WERI-Rb-1 (cell line): ENCODE measurements at regions not wholly inside any gene's neighbourhood (a gene's known extent, or its start where the extent isn't known, plus 50 kb on each side); places are given as distances from the start of the nearest gene placed in this dataset.

Experiments
- DNase-seq: peaks from one replicate; pipeline ENCODE4 v3.0.0-alpha.2; 2020
- H3K27ac ChIP-seq: fragments of 250-450 bp; sonication (Bioruptor Pico); 2 replicates; pipeline ENCODE4 v1.5.1; 2020; ENCODE audit warnings: mild to moderate bottlenecking, moderate library complexity
- H3K27me3 ChIP-seq: fragments of 250-450 bp; sonication (Bioruptor Pico); 2 replicates; pipeline ENCODE4 v1.5.1; 2021; ENCODE audit warnings: mild to moderate bottlenecking, low read depth, moderate library complexity; ENCODE audit not compliant: insufficient read depth, severe bottlenecking
- H3K36me3 ChIP-seq: fragments of 250-450 bp; sonication (Bioruptor Pico); 2 replicates; pipeline ENCODE4 v1.5.1; 2020; ENCODE audit warnings: mild to moderate bottlenecking, moderate library complexity
- H3K4me3 ChIP-seq: 2 replicates; pipeline ENCODE4 v1.5.1; 2011; ENCODE audit warnings: low read depth, mild to moderate bottlenecking, control low read depth, low read length
- H3K9me3 ChIP-seq: fragments of 250-450 bp; sonication (Bioruptor Pico); 2 replicates; pipeline ENCODE4 v1.5.1; 2021; ENCODE audit warnings: mild to moderate bottlenecking, moderate library complexity; ENCODE audit not compliant: severe bottlenecking
- CTCF ChIP-seq: IDR thresholded peaks from 2 replicates; pipeline ENCODE4 v1.5.1; 2011; ENCODE audit warnings: low read depth, mild to moderate bottlenecking, control low read depth, inconsistent platforms, low read length

GRCh38 chr1:81125672-81126071, 675.1 kb upstream of the ADGRL2 start:
- no peak overlapping the region for H3K4me3 ChIP-seq
- no peak for DNase-seq
- TF ChIP-seq CTCF = no peak
- H3K27ac ChIP-seq = no peak overlapping the region
- no peaks in the 10 kb centered on the region for H3K27me3 ChIP-seq
- no peaks in the 10 kb centered on the region for H3K36me3 ChIP-seq
- H3K9me3 ChIP-seq = no peaks in the 10 kb centered on the region

GRCh38 chr1:81121306-81121705, 679.4 kb upstream of the ADGRL2 start:
- no peaks in the 10 kb centered on the region for H3K27me3 ChIP-seq
- DNase-seq = no peak
- H3K27ac ChIP-seq = no peak overlapping the region
- no peaks in the 10 kb centered on the region for H3K36me3 ChIP-seq
- TF ChIP-seq CTCF = no peak
- H3K4me3 ChIP-seq = no peak overlapping the region
- no peaks in the 10 kb centered on the region for H3K9me3 ChIP-seq

DNA sequence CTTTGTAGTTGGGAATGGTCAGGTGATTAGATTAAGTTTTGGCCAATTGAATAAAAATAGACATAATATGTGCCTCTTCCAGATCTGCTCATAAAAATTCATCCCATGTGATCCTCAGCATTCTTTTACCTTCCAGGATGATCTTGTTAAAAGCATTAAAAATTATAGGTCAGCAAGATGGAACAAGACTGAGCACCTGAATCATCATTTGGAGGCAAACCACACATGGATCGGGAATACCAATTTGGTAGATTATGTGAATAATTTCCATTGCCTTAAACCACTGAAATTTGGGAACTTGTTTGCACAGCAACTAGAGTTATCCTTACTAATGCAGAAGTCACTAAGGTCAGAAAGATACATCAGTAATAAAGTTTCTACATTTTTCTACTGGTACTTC, 681.4 kb upstream of the ADGRL2 start:
- no peak for DNase-seq
- TF ChIP-seq CTCF = no peak
- Histone ChIP-seq H3K4me3 (no peak overlapping the region), H3K9me3 (no peaks in the 10 kb centered on the region), H3K27me3 (no peaks in the 10 kb centered on the region), H3K27ac (no peak overlapping the region), H3K36me3 (no peaks in the 10 kb centered on the region)

GRCh38 chr1:81118550-81118949, 682.2 kb upstream of the ADGRL2 start:
- Histone ChIP-seq H3K4me3 (no peak overlapping the region), H3K27me3 (no peaks in the 10 kb centered on the region), H3K9me3 (no peaks in the 10 kb centered on the region), H3K27ac (no peak overlapping the region), H3K36me3 (no peaks in the 10 kb centered on the region)
- TF ChIP-seq CTCF = no peak
- no peak for DNase-seq

GRCh38 chr1:81115422-81115821, 685.3 kb upstream of the ADGRL2 start:
- Histone ChIP-seq H3K27ac (no peak overlapping the region), H3K4me3 (no peak overlapping the region), H3K9me3 (no peaks in the 10 kb centered on the region), H3K27me3 (no peaks in the 10 kb centered on the region), H3K36me3 (no peaks in the 10 kb centered on the region)
- no peak for TF ChIP-seq CTCF
- no peak for DNase-seq

DNA sequence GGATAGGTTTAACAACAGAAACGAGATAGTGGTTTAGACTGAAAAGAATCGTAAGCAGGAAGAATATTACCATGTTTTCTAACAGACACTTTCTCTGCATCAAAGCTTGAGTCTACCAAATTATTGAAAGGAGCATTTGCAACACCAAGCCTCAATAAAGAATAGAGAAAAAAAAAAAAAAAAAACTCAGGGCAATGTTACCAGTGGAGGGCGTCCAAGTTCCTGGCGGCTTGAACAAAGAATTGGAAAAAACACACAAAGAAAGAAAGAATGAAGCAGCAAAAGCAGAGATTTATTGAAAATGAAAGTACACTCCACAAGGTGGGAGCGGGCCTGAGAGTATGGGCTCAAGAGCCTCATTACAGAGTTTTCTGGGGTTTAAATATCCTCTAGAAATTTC, 686.5 kb upstream of the ADGRL2 start:
- Histone ChIP-seq H3K9me3 (peaks cover 3% of the 10 kb centered on the region), H3K36me3 (no peaks in the 10 kb centered on the region), H3K27me3 (no peaks in the 10 kb centered on the region), H3K4me3 (no peak overlapping the region), H3K27ac (no peak overlapping the region)
- no peak for DNase-seq
- no peak for TF ChIP-seq CTCF
